HepG2 (cell line): ENCODE measurements at regions not wholly inside any gene's neighbourhood (a gene's known extent, or its start where the extent isn't known, plus 50 kb on each side); places are given as distances from the start of the nearest gene placed in this dataset.
A peak's percentile ranks its signal among the peaks of the same experiment; 100 is the strongest.

Experiments
- ATAC-seq: fragments of 200-7000 bp; cut with Tn5 transposase; 3 replicates; pipeline ENCODE4 v1.9.1; 2020; ENCODE audit warnings: mild to moderate bottlenecking, moderate library complexity
- BruUV-seq: library from RNA; stranded (reverse); fragments of 400-500 nt; replicated peaks from 2 replicates; lab custom pipeline; 2021; lab: Mats Ljungman, UMichigan
- CTCF ChIA-PET: fragments of 300-600 bp; formaldehyde crosslinking; extraction: SDS; loops from one replicate; lab custom pipeline; 2021; ENCODE audit warnings: low total read pairs, inconsistent platforms, low intra/inter-chr PET ratio; lab: Yijun Ruan, JAX
- POLR2A ChIA-PET: fragments of 350-600 bp; sonication (Branson Sonifier 250); formaldehyde crosslinking; loops from one replicate; lab custom pipeline; 2020; ENCODE audit warnings: antibody characterized with exemption, inconsistent platforms; lab: Yijun Ruan, JAX
- DNase-seq: peaks from one replicate; pipeline ENCODE4 v3.0.0-alpha.2; 2015; ENCODE audit warnings: low spot score
- FAIRE-seq: peaks from 3 replicates; lab custom pipeline; 2011; peaks lifted over from hg19 to GRCh38; lab: Jason Lieb, UNC
- H2AFZ ChIP-seq: one replicate; pipeline ENCODE4 v1.6.1; 2011; ENCODE audit warnings: low read length, inconsistent platforms
- H3K27ac ChIP-seq: fragments of 300-600 bp; 3 replicates; pipeline ENCODE4 v1.8.0; 2011; ENCODE audit warnings: mixed run types, mild to moderate bottlenecking, mixed read lengths, low read length, inconsistent platforms; ENCODE audit not compliant: insufficient read depth; ENCODE audit errors: extremely low read length
- H3K27me3 ChIP-seq, 2 experiments: fragments of 200-600 bp in 1 of 2; 2 replicates in 1 of 2; 3 replicates in 1 of 2; pipeline versions ENCODE4 v1.6.0 to v1.8.0; 2011; ENCODE audit warnings: low read length in 2 of 2, mild to moderate bottlenecking in 2 of 2, moderate library complexity in 2 of 2, inconsistent platforms in 1 of 2; ENCODE audit not compliant: insufficient read depth in 2 of 2, control insufficient read depth in 1 of 2
- H3K36me3 ChIP-seq, 2 experiments: fragments of 200-600 bp in 1 of 2; replicated peaks in 1 of 2; 2 replicates in 1 of 2; 3 replicates in 1 of 2; pipeline versions ENCODE4 v1.5.1 to v1.8.0; 2011; ENCODE audit warnings: low read length in 2 of 2, inconsistent platforms in 1 of 2; ENCODE audit not compliant: insufficient read depth in 2 of 2, control insufficient read depth in 1 of 2
- H3K4me1 ChIP-seq: 2 replicates; pipeline ENCODE4 v1.5.1; 2012; ENCODE audit warnings: low read length, inconsistent platforms; ENCODE audit not compliant: insufficient read depth
- H3K4me2 ChIP-seq: 2 replicates; pipeline ENCODE4 v1.6.0; 2011; ENCODE audit warnings: low read depth, low read length, inconsistent platforms
- H3K4me3 ChIP-seq, 3 experiments: fragments of 200-600 bp in 1 of 3; sonication (generic), shearing (Covaris generic) in 1 of 3; replicated peaks in 1 of 3; 2 replicates each; pipeline ENCODE4 v1.5.1; 2011 to 2016; ENCODE audit warnings: low read length in 3 of 3, inconsistent platforms in 2 of 3, low read depth in 2 of 3, mild to moderate bottlenecking in 2 of 3, control low read depth in 1 of 3, mixed read lengths in 1 of 3; ENCODE audit not compliant: insufficient read depth in 1 of 3
- H3K79me2 ChIP-seq: one replicate; pipeline ENCODE4 v1.6.1; 2011; ENCODE audit warnings: low read length, inconsistent platforms; ENCODE audit not compliant: insufficient read depth
- H3K9ac ChIP-seq: 2 replicates; pipeline ENCODE4 v1.6.0; 2011; ENCODE audit warnings: mild to moderate bottlenecking, low read depth, low read length, inconsistent platforms; ENCODE audit not compliant: insufficient read depth
- H3K9me3 ChIP-seq: 2 replicates; pipeline ENCODE4 v1.5.1; 2012; ENCODE audit warnings: mild to moderate bottlenecking, low read length
- H4K20me1 ChIP-seq: 2 replicates; pipeline ENCODE4 v1.6.0; 2011; ENCODE audit warnings: inconsistent platforms, mild to moderate bottlenecking, low read length, moderate library complexity; ENCODE audit not compliant: insufficient read depth
- ATF1 ChIP-seq: IDR thresholded peaks from 2 replicates; pipeline ENCODE4 v1.6.1; 2016; ENCODE audit warnings: mild to moderate bottlenecking, control low read depth
- CHD4 ChIP-seq: fragments of 200-600 bp; sonication (generic); IDR thresholded peaks from 2 replicates; pipeline ENCODE4 v1.7.0; 2017; ENCODE audit warnings: mild to moderate bottlenecking, low read length, borderline replicate concordance
- DR1 ChIP-seq: sonication (generic); formaldehyde crosslinking; IDR thresholded peaks from 2 replicates; pipeline ENCODE4 v1.8.0; 2021; ENCODE audit warnings: mild to moderate bottlenecking, missing genetic modification reagents, inconsistent platforms
- JARID2 ChIP-seq: sonication (generic); formaldehyde crosslinking; IDR thresholded peaks from 2 replicates; pipeline ENCODE4 v1.8.1; 2023; ENCODE audit warnings: missing genetic modification reagents, inconsistent platforms; ENCODE audit not compliant: insufficient replicate concordance
- MIER2 ChIP-seq: IDR thresholded peaks from 2 replicates; pipeline ENCODE4 v1.6.1; 2016; ENCODE audit warnings: missing biosample characterization, missing genetic modification reagents
- NFIB ChIP-seq: sonication (generic); formaldehyde crosslinking; IDR thresholded peaks from 2 replicates; pipeline ENCODE4 v1.9.0; 2021; ENCODE audit warnings: missing genetic modification reagents, mild to moderate bottlenecking, borderline replicate concordance
- PRMT3 ChIP-seq: sonication (generic); formaldehyde crosslinking; IDR thresholded peaks from 2 replicates; pipeline ENCODE4 v1.8.1; 2022; ENCODE audit warnings: low read depth, mild to moderate bottlenecking, moderate library complexity, missing genetic modification reagents, borderline replicate concordance
- SMAD1 ChIP-seq: sonication (generic); formaldehyde crosslinking; IDR thresholded peaks from 2 replicates; pipeline ENCODE4 v1.4.0; 2020; ENCODE audit warnings: missing genetic modification reagents, low read depth, mild to moderate bottlenecking, borderline replicate concordance
- SOX5 ChIP-seq: IDR thresholded peaks from 2 replicates; pipeline ENCODE4 v1.6.1; 2016; ENCODE audit warnings: borderline replicate concordance
- TSC22D2 ChIP-seq: sonication (generic); formaldehyde crosslinking; IDR thresholded peaks from 2 replicates; pipeline ENCODE4 v1.5.1; 2020; ENCODE audit warnings: missing genetic modification reagents, mild to moderate bottlenecking, borderline replicate concordance
- ZEB1 ChIP-seq: IDR thresholded peaks from 2 replicates; pipeline ENCODE4 v1.6.1; 2012; ENCODE audit warnings: mild to moderate bottlenecking, low read depth, inconsistent platforms; ENCODE audit not compliant: insufficient replicate concordance
- ZNF556 ChIP-seq: sonication (generic); formaldehyde crosslinking; IDR thresholded peaks from 2 replicates; pipeline ENCODE4 v1.4.0; 2020; ENCODE audit warnings: mild to moderate bottlenecking, missing genetic modification reagents, borderline replicate concordance
- ZNF619 ChIP-seq: sonication (generic); formaldehyde crosslinking; IDR thresholded peaks from 2 replicates; pipeline ENCODE4 v1.4.0; 2020; ENCODE audit warnings: mild to moderate bottlenecking, missing genetic modification reagents
- ZNF674 ChIP-seq: sonication (generic); formaldehyde crosslinking; IDR thresholded peaks from 2 replicates; pipeline ENCODE4 v1.5.0; 2020; ENCODE audit warnings: low read depth, mild to moderate bottlenecking, missing genetic modification reagents
- ZNF792 ChIP-seq: IDR thresholded peaks from 2 replicates; pipeline ENCODE4 v1.6.1; 2016
- WGBS: methylation state at CpG from one replicate; pipeline ENCODE4 v1.1.6; 2017; ENCODE audit warnings: low lambda C conversion rate; 5-methylcytosine and 5-hydroxymethylcytosine counted together
- in situ Hi-C: cut with HindIII; loops from 2 replicates; pipeline ENCODE4 v1.10.0; 2017; ENCODE audit warnings: low pct_unique_long_range_greater_than_20kb; ENCODE audit not compliant: extremely low pct_ligation_motif_present
- intact Hi-C: fragments of 100-400 bp; cut with micrococcal nuclease; formaldehyde crosslinking; loops from one replicate; pipeline ENCODE4 v1.10.0; 2022; ENCODE audit not compliant: unreplicated experiment
- TF ChIP-seq, protein P1 (sequence below): sonication (generic); formaldehyde crosslinking; IDR thresholded peaks from 2 replicates; pipeline ENCODE4 v1.4.0; 2020; ENCODE audit warnings: mild to moderate bottlenecking, missing genetic modification reagents
- TF ChIP-seq, protein P2 (sequence below): IDR thresholded peaks from 2 replicates; pipeline ENCODE4 v1.6.1; 2016; ENCODE audit warnings: control low read depth
- TF ChIP-seq, protein P3 (sequence below): sonication (generic); formaldehyde crosslinking; IDR thresholded peaks from 2 replicates; pipeline ENCODE4 v1.8.0; 2022; ENCODE audit warnings: low read depth, missing genetic modification reagents

- Histone ChIP-seq H2AFZ (no peak overlapping the region), H3K9me3 (peaks cover 24% of the 10 kb centered on the region), H3K4me1 (peaks cover 72% of the 10 kb centered on the region), H3K27me3 (no peaks in the 10 kb centered on the region), H4K20me1 (no peaks in the 10 kb centered on the region), H3K4me2 (peak overlapping the region; percentile 78), H3K79me2 (peaks cover 10% of the 10 kb centered on the region), H3K9ac (peak overlapping the region; percentile 78), H3K36me3 (no peaks in the 10 kb centered on the region), H3K4me3 (no peak overlapping the region), H3K27ac (peak overlapping the region; percentile 93)
- in situ Hi-C loops: loop anchor here (10.0 kb wide), 1 partner anchor 82 kb away; the partner anchor contains the start of gene UGT2B10
- FAIRE-seq: peak; percentile 88
- peak; percentile 100 for DNase-seq
- intact Hi-C loops: loop anchor here (1.0 to 5.0 kb wide), 9 partner anchors 76 to 439 kb away; partner anchors contain the start of gene UGT2A3
- ChIA-PET CTCF (interaction anchor here (0.9 kb wide), 1 partner anchor 235 kb away, joined by 3 read pairs; no protein-coding TSS in a partner anchor), POLR2A (interaction anchor here (0.7 to 2.7 kb wide), 21 partner anchors 12 to 369 kb away, joined by 3 to 43 read pairs (median 6); partner anchors contain the start of genes UGT2A3, UGT2B10 and UGT2B7)
- 0% methylated on average over 5 of the region's 5 CpGs for WGBS
- BruUV-seq: TSS peak; percentile 90
- ATAC-seq: peak; percentile 97
- TF ChIP-seq MIER2 (peak; percentile 75), NFIB (CRISPR knock-in tag) (no peak), CHD4 (no peak; the same call in 1 of the 2 replicates), JARID2 (CRISPR knock-in tag) (no peak), SOX5 (CRISPR knock-in tag) (peak; percentile 93), ATF1 (CRISPR knock-in tag) (peak; percentile 47), ZNF619 (CRISPR knock-in tag) (no peak), ZNF674 (no peak), PRMT3 (no peak), ZNF792 (CRISPR knock-in tag) (peak; percentile 62; the same call in 1 of the 2 replicates), SMAD1 (CRISPR knock-in tag) (no peak), DR1 (CRISPR knock-in tag) (no peak), ZEB1 (peak; percentile 91), ZNF556 (CRISPR knock-in tag) (no peak; the same call in 1 of the 2 replicates), TSC22D2 (CRISPR knock-in tag) (no peak)
- TF ChIP-seq, protein P1, sequence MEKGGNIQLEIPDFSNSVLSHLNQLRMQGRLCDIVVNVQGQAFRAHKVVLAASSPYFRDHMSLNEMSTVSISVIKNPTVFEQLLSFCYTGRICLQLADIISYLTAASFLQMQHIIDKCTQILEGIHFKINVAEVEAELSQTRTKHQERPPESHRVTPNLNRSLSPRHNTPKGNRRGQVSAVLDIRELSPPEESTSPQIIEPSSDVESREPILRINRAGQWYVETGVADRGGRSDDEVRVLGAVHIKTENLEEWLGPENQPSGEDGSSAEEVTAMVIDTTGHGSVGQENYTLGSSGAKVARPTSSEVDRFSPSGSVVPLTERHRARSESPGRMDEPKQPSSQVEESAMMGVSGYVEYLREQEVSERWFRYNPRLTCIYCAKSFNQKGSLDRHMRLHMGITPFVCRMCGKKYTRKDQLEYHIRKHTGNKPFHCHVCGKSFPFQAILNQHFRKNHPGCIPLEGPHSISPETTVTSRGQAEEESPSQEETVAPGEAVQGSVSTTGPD (CRISPR knock-in tag): no peak
- TF ChIP-seq, protein P2, sequence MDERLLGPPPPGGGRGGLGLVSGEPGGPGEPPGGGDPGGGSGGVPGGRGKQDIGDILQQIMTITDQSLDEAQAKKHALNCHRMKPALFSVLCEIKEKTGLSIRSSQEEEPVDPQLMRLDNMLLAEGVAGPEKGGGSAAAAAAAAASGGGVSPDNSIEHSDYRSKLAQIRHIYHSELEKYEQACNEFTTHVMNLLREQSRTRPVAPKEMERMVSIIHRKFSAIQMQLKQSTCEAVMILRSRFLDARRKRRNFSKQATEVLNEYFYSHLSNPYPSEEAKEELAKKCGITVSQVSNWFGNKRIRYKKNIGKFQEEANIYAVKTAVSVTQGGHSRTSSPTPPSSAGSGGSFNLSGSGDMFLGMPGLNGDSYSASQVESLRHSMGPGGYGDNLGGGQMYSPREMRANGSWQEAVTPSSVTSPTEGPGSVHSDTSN: no peak
- TF ChIP-seq, protein P3, sequence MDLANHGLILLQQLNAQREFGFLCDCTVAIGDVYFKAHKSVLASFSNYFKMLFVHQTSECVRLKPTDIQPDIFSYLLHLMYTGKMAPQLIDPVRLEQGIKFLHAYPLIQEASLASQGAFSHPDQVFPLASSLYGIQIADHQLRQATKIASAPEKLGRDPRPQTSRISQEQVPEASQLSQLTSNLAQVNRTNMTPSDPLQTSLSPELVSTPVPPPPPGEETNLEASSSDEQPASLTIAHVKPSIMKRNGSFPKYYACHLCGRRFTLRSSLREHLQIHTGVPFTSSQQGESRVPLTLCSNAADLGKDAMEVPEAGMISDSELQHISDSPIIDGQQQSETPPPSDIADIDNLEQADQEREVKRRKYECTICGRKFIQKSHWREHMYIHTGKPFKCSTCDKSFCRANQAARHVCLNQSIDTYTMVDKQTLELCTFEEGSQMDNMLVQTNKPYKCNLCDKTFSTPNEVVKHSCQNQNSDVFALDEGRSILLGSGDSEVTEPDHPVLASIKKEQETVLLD (CRISPR knock-in tag): no peak
These were observed 62.4 kb upstream of the UGT2B15 start for GRCh38 chr4:68732653-68733466.
